Right atrium auricular region (tissue), 2 donors: ENCODE measurements at regions not wholly inside any gene's neighbourhood (a gene's known extent, or its start where the extent isn't known, plus 50 kb on each side); places are given as distances from the start of the nearest gene placed in this dataset.
"Not testable (repeated sequence)": the region's sequence is repeated elsewhere in the genome, so short reads cannot be mapped to it uniquely, and the experiment has no call there.

Experiments
- DNase-seq: peaks from one replicate; pipeline ENCODE4 v3.0.0-alpha.2; 2019; ENCODE audit warnings: low spot score
- H3K27ac ChIP-seq, 2 donors: fragments of 200-600 bp; sonication (generic); 1 replicate in 1 of 2; 2 replicates in 1 of 2; pipeline ENCODE4 v1.5.1; 2016 to 2019
- H3K27me3 ChIP-seq, 2 donors: fragments of 200-600 bp; sonication (generic); one replicate each; pipeline versions ENCODE4 v1.5.1 to v1.6.0; 2017 to 2019
- H3K36me3 ChIP-seq: fragments of 200-600 bp; sonication (generic); one replicate; pipeline ENCODE4 v1.5.1; 2016
- H3K4me1 ChIP-seq, 2 donors: fragments of 200-600 bp; sonication (generic); one replicate each; pipeline versions ENCODE4 v1.5.1 to v1.6.0; 2017 to 2019
- H3K4me3 ChIP-seq, 2 donors: fragments of 200-600 bp; sonication (generic); 1 replicate in 1 of 2; 2 replicates in 1 of 2; pipeline ENCODE4 v1.5.1; 2017 to 2019; ENCODE audit warnings: mild to moderate bottlenecking in 1 of 2, moderate library complexity in 1 of 2
- H3K9me3 ChIP-seq, 2 donors: fragments of 200-600 bp; sonication (generic); one replicate each; pipeline ENCODE4 v1.5.1; 2019
- TF ChIP-seq, protein P1 (sequence below), 2 donors: fragments of 200-600 bp; sonication (generic); IDR thresholded peaks; one replicate each; pipeline ENCODE4 v1.5.1; 2019; ENCODE audit warnings: antibody characterized with exemption in 2 of 2

DNA sequence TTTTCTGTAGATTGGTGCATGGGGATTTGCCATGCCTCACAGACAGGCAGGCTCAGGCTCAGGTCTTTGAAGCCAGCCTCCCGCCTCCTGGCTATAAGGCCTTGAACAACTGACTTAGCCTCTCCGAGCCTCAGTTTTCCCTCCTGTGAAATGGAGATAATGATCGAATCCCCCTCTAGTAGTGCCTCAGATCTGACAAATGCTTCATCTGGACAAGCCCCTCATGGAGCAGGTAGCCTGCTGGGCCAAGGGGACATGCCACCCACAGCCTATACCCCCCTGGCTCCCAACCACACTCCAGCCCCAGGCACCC lies 68.1 kb upstream of the LCTL start:
- no peaks in the 10 kb centered on the region for H3K36me3 ChIP-seq
- no peak overlapping the region for H3K4me3 ChIP-seq
- TF ChIP-seq, protein P1, sequence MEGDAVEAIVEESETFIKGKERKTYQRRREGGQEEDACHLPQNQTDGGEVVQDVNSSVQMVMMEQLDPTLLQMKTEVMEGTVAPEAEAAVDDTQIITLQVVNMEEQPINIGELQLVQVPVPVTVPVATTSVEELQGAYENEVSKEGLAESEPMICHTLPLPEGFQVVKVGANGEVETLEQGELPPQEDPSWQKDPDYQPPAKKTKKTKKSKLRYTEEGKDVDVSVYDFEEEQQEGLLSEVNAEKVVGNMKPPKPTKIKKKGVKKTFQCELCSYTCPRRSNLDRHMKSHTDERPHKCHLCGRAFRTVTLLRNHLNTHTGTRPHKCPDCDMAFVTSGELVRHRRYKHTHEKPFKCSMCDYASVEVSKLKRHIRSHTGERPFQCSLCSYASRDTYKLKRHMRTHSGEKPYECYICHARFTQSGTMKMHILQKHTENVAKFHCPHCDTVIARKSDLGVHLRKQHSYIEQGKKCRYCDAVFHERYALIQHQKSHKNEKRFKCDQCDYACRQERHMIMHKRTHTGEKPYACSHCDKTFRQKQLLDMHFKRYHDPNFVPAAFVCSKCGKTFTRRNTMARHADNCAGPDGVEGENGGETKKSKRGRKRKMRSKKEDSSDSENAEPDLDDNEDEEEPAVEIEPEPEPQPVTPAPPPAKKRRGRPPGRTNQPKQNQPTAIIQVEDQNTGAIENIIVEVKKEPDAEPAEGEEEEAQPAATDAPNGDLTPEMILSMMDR (IDR thresholded peaks at IDR 0.05), result no peak
- H3K9me3 ChIP-seq, result no peaks in the 10 kb centered on the region
- H3K4me1 ChIP-seq, result peaks cover 0 to 27% of the 10 kb centered on the region in 2 donors
- H3K27ac ChIP-seq, result peak overlapping the region in 1 of 2 donors; percentile 7
- no peaks in the 10 kb centered on the region for H3K27me3 ChIP-seq
- DNase-seq, result no peak

GRCh38 chr15:66634540-66634939 lies 67.5 kb upstream of the SMAD6 start:
- no peak overlapping the region for H3K27ac ChIP-seq
- H3K4me1 ChIP-seq, result peaks cover 0 to 27% of the 10 kb centered on the region in 2 donors
- H3K36me3 ChIP-seq, result no peaks in the 10 kb centered on the region
- no peak for DNase-seq
- TF ChIP-seq, protein P1 (IDR thresholded peaks at IDR 0.05), result no peak
- H3K27me3 ChIP-seq, result no peaks in the 10 kb centered on the region
- H3K9me3 ChIP-seq, result no peaks in the 10 kb centered on the region
- no peak overlapping the region for H3K4me3 ChIP-seq

DNA sequence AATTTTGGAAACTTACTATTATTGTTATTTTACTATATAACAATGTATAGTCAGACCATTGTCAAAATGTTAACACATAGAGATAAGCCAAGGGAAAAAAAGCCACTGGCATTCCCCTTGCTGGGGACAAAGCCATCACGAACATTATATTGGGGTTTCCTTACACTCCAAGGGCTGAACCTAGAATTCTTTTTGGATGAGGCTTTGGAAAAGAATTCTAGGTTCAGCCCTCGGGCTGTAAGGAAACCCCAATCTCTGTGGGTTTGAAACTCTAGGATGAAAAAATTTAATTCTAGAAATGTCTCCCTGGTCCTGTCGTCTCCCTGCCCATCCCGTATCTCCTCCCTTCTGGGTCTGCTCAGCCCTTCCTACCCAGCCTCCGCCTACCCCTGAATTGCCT lies 67.0 kb upstream of the SMAD6 start:
- Histone ChIP-seq H3K9me3 (no peaks in the 10 kb centered on the region), H3K27ac (no peak overlapping the region), H3K36me3 (no peaks in the 10 kb centered on the region), H3K4me1 (peaks cover 0 to 26% of the 10 kb centered on the region in 2 donors), H3K4me3 (no peak overlapping the region), H3K27me3 (no peaks in the 10 kb centered on the region)
- TF ChIP-seq, protein P1 (IDR thresholded peaks at IDR 0.05), result no peak
- no peak for DNase-seq

DNA sequence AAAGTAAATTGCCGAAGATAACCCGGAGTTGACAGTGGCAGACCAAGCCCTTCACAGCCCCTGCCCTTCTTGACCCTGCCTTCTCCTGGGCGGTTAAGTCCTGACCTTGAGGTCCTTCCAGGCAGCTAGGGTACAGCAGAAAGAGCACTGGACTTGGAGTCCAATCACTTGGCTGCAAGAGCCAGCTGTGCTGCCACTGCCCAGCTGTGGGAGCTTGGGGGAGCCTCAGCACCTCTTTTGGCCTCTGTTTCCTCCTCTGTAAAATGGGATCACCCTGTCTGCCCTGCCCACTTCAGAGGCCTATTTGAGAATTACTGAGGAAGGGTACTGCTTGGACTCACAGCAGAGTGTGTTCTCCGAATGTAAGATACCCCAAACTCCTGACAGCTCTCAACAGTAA lies 66.2 kb upstream of the SMAD6 start:
- Histone ChIP-seq H3K27me3 (no peaks in the 10 kb centered on the region), H3K27ac (no peak overlapping the region), H3K9me3 (no peaks in the 10 kb centered on the region), H3K36me3 (no peaks in the 10 kb centered on the region), H3K4me1 (peaks cover 0 to 18% of the 10 kb centered on the region in 2 donors), H3K4me3 (no peak overlapping the region)
- TF ChIP-seq, protein P1 (IDR thresholded peaks at IDR 0.05), result no peak
- DNase-seq, result no peak

DNA sequence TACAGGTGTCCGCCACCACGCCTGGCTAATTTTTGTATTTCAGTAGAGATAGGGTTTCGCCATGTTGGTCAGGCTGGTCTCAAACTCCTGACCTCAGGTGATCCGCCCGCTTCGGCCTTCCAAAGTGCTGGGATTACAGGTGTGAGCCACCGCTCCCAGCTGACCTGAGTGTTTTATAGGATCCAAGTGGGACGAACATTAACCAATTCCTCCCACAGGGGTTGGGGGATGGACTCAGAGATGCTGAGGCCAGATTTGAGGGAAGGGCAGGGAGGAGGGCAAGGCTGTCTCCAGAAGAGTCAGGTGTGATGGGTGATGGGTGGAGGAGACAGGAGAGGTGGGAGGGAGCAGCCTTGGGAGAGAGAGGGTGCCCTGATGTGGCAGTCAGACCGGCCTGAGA lies 65.0 kb upstream of the SMAD6 start:
- DNase-seq, H3K36me3 ChIP-seq, H3K27ac ChIP-seq, H3K9me3 ChIP-seq, H3K4me3 ChIP-seq, H3K27me3 ChIP-seq, H3K4me1 ChIP-seq: not testable (repeated sequence)

GRCh38 chr15:66638377-66638776 lies 63.7 kb upstream of the SMAD6 start:
- DNase-seq, result no peak
- Histone ChIP-seq H3K27me3 (no peaks in the 10 kb centered on the region), H3K27ac (no peak overlapping the region), H3K36me3 (no peaks in the 10 kb centered on the region), H3K4me3 (no peak overlapping the region), H3K4me1 (peaks cover 0 to 10% of the 10 kb centered on the region in 2 donors), H3K9me3 (no peaks in the 10 kb centered on the region)
- TF ChIP-seq, protein P1 (IDR thresholded peaks at IDR 0.05), result no peak
